ENCODE measurements at regions not wholly inside any gene's neighbourhood (a gene's known extent, or its start where the extent isn't known, plus 50 kb on each side); places are given as distances from the start of the nearest gene placed in this dataset.
A peak's percentile ranks its signal among the peaks of the same experiment; 100 is the strongest.
"Not testable (repeated sequence)": the region's sequence is repeated elsewhere in the genome, so short reads cannot be mapped to it uniquely, and the experiment has no call there.

- no peak for FAIRE-seq
Observed at GRCh38 chr12:125515887-125516286, 450.7 kb downstream of the AACS start.

DNA sequence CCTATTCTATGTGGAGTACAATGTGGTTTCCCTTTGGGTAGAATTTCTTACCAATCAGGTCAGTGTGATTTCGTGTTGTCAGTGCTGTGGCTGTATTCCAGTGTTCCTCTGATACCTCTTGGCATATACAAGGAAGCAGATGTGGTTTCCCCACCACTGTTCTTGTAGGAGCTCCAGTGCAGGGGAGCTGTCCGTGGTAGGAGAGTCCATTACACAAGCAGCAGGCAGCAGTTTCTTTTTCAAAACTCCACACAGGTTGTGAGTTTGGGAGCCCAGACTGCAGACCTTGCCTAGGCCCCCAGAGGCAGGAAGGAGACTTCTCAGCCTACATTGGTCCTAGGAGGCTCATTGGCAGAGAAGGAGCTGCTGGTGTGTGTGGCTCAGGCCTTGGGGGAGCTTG, 452.8 kb downstream of the AACS start:
- FAIRE-seq = no peak

DNA sequence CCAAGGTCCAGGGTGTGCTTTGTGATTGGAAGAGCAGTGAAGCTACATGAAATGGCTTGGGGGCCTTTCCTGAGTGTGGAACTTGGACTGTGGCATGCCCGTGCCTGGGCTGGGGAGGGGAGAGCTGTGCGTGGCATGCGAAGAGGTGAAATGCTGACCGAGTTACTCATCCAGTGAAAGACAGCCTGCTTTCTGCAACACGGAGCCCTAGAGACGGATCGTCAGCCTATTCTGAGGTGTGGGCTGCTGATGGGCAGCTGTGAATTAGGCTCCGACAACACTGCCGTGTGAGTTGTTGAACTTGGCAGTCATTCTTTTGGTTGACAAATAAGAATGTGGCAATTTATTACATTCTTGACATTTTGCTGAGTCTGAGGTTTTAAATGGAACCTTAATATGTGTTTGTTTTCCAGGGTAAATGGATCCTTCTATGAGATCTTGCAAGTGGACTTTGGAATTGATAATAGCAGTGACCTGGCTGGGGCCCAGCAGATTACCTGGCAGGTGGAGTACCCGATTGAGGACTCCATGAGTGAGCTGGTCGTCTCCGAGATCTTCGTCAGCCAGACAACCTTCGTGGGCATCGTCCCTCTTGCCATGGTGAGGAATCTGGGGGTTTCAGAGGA, 453.9 kb downstream of the AACS start:
- no peak for FAIRE-seq

- no peak for FAIRE-seq
Observed at GRCh38 chr12:125525879-125526278, 460.6 kb downstream of the AACS start.

DNA sequence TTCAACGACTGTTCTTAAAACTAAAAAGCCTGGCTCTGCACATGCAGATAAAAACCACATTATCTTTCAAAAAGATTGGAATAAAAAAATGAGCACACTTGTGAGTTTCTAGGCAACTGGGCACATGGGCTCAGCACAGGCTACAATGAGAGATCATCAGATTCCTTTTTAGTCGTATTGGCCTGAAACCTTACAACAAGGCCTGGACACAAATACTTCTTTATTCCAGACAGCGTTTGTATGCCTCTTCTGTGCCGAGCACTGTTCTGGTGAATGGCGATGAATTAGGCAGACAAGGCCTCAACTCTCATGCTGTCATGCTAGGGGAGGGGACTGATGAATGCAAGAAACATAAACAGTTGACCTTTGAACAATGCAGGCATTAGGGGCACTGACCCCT, 463.0 kb downstream of the AACS start:
- FAIRE-seq = no peak

DNA sequence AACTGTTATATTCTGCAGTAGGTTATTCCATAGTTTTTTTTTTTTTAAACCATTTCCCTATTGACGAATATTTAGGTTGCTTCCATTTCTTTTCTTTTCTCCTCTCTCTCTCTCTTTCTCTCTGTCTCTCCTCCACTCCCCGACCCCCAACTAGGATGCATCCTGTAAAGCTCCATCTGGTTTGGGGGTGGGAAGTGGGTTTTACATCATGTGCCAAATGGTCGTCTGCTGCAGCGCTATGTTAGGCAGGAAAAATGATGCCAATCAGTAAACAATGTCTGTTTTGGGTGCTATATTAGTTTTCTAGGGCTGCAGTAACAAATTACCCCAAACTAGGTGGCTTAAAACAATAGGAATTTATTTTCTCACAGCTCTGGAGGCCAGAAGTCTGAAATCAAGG, 465.0 kb downstream of the AACS start:
- no peak for FAIRE-seq

DNA sequence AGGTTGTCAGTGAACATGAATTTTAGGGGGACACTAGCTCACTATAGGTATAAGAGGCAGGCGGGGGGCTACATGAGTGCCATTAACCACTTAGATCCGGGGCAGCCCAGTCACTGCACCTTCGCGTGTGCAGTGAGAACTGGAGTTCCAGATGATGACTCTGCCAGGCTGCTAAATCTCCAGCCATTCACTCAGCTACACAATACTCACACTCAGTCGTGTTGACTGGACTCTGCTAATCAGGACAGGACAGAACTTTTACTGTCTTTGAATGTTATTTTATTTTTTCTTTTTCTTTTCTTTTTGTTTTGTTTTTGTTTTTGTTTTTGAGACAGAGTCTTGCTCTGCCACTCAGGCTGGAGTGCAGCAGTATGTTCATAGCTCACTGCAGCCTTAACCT, 465.6 kb downstream of the AACS start:
- FAIRE-seq = no peak

- no peak for FAIRE-seq
Observed at GRCh38 chr12:125531574-125531973, 466.3 kb downstream of the AACS start.

DNA sequence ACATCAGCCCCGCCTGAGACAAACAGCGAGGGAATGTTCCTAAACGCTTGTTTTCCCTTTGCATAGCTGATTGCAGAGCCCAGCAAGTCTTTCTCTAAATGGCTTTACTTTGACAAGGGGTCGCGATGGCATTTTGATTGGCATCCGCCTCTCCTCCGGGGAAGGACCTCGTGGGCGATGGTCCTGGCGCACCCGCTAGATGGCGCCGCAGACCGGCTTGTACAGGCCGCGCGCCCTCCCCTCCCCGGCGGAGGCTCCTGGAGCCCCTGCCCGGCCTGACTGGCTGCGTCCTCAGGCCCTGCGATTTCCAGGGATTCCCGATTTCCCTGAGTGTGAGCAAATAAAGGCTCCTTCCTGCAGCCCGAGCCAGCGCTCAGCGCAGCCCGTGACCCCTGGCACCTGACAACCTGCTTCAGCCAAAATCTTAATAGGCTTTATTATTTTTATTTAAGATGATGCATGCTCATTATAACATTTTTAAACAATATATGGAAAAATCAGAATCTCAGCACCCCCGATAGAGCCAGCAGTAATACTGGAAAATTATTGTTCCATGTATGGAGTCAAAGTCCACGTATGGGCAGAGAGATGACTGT, 468.3 kb downstream of the AACS start:
- FAIRE-seq = no peak

DNA sequence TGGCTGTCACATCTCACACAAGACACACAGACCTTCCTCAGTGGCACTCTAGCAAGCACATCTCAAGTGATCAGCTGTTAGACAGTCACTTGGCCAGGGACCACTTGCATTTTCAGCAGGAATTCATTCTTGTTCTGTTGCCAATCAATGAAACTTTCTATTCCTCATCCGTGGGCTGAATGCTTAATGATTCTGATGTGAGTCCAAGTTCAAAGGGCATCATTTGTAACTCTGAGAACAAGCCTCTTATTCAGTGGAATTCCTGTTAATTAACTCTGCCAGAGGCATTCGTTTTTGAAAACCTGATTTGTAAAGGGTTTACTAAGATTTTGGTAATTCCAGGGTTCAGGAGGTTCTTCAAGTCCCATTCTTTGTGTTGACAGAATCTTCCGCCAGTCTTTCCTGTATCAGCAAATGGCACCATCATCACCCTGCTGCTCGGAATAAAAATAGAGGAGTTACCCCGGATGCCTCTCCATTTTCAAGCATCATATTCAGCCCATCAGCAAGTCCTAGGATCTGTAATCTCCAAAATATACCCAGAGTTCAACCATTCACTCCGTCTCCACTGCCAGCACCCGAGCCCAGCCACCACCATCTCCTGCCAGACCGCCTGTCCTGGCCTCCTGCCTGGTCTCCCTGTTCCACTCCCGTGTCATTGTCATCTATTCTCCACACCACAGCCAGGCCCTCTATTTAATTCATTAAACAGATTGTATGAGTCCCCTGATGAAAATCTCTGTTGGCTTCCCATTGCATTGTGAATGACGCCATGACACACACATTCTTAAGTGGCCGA, 473.4 kb downstream of the AACS start:
- no peak for FAIRE-seq

- no peak for FAIRE-seq
Observed at GRCh38 chr12:125540580-125541204, 475.5 kb downstream of the AACS start.

- no peak for FAIRE-seq
Observed at GRCh38 chr12:125544960-125545359, 479.7 kb downstream of the AACS start.

DNA sequence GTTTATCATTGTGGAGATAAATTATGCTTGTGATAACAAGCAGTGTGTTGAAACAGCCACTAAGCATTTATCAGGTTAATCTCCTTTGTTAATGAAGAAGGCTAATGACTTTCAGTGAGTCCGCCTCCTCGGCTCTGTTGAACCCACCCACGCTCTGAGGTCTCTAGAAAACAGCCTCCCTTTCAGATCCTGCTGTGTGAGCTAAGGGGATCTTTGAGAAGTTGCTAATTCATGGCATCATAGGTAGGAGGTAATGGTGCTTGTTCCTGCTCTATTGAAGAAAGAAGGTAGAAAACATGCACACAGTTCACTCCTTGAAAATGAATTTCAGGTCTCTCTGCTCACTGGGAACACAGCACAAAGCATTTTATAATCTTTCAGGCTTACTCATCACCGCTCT, 483.9 kb downstream of the AACS start:
- FAIRE-seq = no peak

GRCh38 chr12:125549836-125550235, 484.6 kb downstream of the AACS start:
- FAIRE-seq = no peak

DNA sequence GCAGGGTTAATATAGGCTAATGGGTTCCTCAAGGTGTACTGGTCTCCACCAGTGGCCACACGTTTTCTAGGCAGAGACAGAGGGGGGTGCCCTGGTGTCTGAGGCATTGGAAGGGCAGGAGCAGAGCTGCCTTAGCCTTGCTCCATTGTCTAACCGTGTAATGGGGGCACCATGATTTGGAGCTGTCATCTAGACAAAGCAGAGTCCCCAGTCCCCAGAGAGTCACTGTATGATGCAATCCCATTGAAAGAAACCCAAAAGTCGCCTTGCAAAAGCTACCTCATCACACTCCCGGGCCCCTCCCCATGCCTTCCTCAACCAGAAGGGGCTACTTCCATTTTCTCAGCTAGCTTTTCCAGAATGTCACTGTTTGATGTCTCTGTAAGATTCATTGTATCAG, 487.1 kb downstream of the AACS start:
- no peak for FAIRE-seq

- FAIRE-seq = not testable (repeated sequence)
Observed at GRCh38 chr12:125561008-125561407, 495.8 kb downstream of the AACS start.

GRCh38 chr12:125564753-125565152, 499.5 kb downstream of the AACS start:
- FAIRE-seq = no peak

GRCh38 chr12:125567581-125567980, 502.3 kb downstream of the AACS start:
- no peak for FAIRE-seq

DNA sequence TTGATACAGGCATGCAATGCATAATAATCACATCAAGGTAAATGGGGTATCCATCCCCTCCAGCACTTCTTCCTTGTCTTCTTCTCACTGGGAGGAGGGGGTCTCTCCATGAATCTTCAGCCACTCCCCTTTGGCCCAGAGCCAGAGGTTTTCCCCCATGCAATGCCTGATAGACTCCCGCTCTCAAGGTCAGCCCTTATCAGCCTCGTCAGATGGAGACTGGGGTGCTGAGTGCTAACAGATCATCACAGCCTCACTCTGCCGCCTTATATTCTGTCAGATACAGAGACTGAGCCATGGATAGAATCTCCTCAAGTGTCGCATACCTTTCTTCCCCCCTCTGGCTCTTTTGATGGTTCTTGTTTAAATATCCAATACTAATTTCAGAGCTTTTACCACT, 503.1 kb downstream of the AACS start:
- no peak for FAIRE-seq

GRCh38 chr12:125573271-125573670, 508.0 kb downstream of the AACS start:
- no peak for FAIRE-seq

- FAIRE-seq = peak; percentile 10
Observed at GRCh38 chr12:125577334-125577733, 512.1 kb downstream of the AACS start.

DNA sequence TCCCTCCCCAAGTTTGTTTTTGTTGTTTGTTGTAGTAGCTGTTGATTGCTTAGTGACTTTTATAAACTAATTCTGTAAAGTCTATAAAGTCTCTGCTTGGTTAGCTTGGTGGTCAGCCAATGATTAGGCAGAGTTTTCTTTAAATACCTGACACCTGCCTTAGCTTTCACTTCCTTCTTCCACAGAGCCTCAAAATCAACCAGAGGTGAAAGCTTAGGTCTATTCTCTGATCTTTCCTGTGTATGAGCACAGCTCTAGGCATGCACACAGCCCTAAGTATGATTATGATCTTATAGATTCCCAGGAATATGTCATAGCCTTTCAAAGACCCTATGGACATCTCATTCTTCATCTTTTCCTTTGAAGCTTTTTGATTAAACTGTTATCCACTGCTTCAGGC, 514.7 kb downstream of the AACS start:
- FAIRE-seq = no peak

GRCh38 chr12:125583071-125583470, 517.8 kb downstream of the AACS start:
- no peak for FAIRE-seq

DNA sequence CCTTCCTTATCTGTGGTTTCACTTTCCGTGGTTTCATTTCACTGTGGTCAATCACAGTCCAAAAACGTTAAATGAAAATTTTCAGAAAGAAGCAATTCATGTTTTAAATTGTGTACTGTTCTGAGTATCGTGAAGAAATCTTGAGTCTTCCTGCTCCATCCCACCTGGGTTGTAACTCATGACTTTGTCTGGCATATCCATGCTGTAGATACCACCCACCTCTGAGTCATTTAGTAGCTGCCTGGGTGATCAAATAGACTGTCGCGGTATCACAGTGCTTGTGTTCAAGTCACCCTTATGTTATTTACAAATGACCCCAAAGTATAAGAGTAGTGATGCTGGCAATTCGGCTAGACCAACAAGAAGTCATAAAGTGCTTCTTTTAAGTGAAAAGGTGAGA, 521.2 kb downstream of the AACS start:
- no peak for FAIRE-seq

Data from colon (tissue), 2 donors.